Body of pancreas (tissue), 4 donors: ENCODE measurements at regions not wholly inside any gene's neighbourhood (a gene's known extent, or its start where the extent isn't known, plus 50 kb on each side); places are given as distances from the start of the nearest gene placed in this dataset.

Source experiments
- POLR2A ChIP-seq, 3 donors: fragments of 450-650 bp; IDR thresholded peaks; one replicate each; pipeline ENCODE4 v1.6.1; 2016; ENCODE audit warnings: antibody characterized with exemption in 3 of 3, mild to moderate bottlenecking in 2 of 3
- TF ChIP-seq, protein P1 (sequence below), 7 experiments: fragments of 450-650 bp in 4 of 7; fragments of 200-600 bp in 3 of 7; sonication (generic) in 3 of 7; IDR thresholded peaks; one replicate each; pipeline ENCODE4 v1.5.1; 2016 to 2019; ENCODE audit warnings: antibody characterized with exemption in 7 of 7

DNA sequence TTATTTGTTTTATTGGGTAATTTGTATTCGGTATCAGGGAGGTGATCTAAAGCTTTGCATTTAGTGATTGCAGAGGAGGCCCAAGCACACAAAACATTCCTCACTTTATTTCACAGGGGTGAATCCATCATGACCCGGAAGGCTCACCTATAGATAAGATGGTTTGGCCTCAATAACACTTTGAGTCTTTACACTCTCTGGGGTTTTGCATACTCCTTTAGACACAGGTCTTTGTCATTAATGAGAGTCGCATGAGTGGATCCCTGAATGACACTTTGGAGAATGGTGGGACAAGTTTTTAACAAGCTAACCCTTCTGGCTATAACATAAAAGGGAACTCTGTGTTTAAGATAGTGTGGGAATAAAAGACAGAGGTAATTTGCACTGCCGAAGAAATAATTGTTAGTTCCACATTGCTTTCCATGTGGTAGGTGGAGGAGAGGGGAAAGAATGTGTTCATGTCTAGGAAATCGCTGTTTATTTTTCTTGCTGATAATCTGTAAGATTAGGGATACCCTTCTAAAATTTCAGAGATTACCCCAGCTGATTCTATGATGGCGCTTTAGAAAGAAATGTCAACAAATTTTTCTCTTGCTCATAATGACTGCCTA, 455.8 kb downstream of the TFEC start:
- TF ChIP-seq POLR2A (IDR thresholded peaks at IDR 0.05) = no peak
- TF ChIP-seq, protein P1, sequence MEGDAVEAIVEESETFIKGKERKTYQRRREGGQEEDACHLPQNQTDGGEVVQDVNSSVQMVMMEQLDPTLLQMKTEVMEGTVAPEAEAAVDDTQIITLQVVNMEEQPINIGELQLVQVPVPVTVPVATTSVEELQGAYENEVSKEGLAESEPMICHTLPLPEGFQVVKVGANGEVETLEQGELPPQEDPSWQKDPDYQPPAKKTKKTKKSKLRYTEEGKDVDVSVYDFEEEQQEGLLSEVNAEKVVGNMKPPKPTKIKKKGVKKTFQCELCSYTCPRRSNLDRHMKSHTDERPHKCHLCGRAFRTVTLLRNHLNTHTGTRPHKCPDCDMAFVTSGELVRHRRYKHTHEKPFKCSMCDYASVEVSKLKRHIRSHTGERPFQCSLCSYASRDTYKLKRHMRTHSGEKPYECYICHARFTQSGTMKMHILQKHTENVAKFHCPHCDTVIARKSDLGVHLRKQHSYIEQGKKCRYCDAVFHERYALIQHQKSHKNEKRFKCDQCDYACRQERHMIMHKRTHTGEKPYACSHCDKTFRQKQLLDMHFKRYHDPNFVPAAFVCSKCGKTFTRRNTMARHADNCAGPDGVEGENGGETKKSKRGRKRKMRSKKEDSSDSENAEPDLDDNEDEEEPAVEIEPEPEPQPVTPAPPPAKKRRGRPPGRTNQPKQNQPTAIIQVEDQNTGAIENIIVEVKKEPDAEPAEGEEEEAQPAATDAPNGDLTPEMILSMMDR (IDR thresholded peaks at IDR 0.05) = no peak
